Neural progenitor cell (in vitro differentiated cells): ENCODE measurements at regions not wholly inside any gene's neighbourhood (a gene's known extent, or its start where the extent isn't known, plus 50 kb on each side); places are given as distances from the start of the nearest gene placed in this dataset.

Experiments
- DNase-seq: peaks from one replicate; pipeline ENCODE4 v3.0.0-alpha.2; 2016; ENCODE audit warnings: low spot score
- H2AFZ ChIP-seq: fragments of 200-600 bp; sonication (generic); replicated peaks from 2 replicates; pipeline ENCODE4 v1.6.1; 2016; ENCODE audit warnings: antibody characterized with exemption
- H3F3A ChIP-seq: fragments of 200-600 bp; sonication (generic); 2 replicates; pipeline ENCODE4 v1.6.1; 2016; ENCODE audit warnings: antibody characterized with exemption, low read depth
- H3K27ac ChIP-seq: fragments of 200-600 bp; sonication (generic); 2 replicates; pipeline ENCODE4 v1.5.1; 2016; ENCODE audit warnings: mild to moderate bottlenecking
- H3K27me3 ChIP-seq: fragments of 200-600 bp; sonication (generic); 2 replicates; pipeline ENCODE4 v1.6.1; 2016; ENCODE audit warnings: mild to moderate bottlenecking, moderate library complexity
- H3K36me3 ChIP-seq: fragments of 200-600 bp; sonication (generic); 2 replicates; pipeline ENCODE4 v1.5.1; 2016
- H3K4me1 ChIP-seq: fragments of 200-600 bp; sonication (generic); 2 replicates; pipeline ENCODE4 v1.6.1; 2016; ENCODE audit warnings: mixed run types
- H3K4me2 ChIP-seq: fragments of 200-600 bp; sonication (generic); 2 replicates; pipeline ENCODE4 v1.6.1; 2016
- H3K4me3 ChIP-seq: fragments of 200-600 bp; sonication (generic); 2 replicates; pipeline ENCODE4 v1.5.1; 2016
- H3K79me2 ChIP-seq: fragments of 200-600 bp; sonication (generic); 2 replicates; pipeline ENCODE4 v1.6.1; 2016; ENCODE audit warnings: low read depth
- H3K9ac ChIP-seq: fragments of 200-600 bp; sonication (generic); 2 replicates; pipeline ENCODE4 v1.6.1; 2016
- H3K9me3 ChIP-seq: fragments of 200-600 bp; sonication (generic); 2 replicates; pipeline ENCODE4 v1.5.1; 2016; ENCODE audit warnings: low read depth
- H4K20me1 ChIP-seq: fragments of 200-600 bp; sonication (generic); 2 replicates; pipeline ENCODE4 v1.6.1; 2016; ENCODE audit warnings: low read depth
- H3K27ac Mint-ChIP-seq: 3 replicates; pipeline ENCODE4 v1.8.0; 2021; ENCODE audit warnings: mixed read lengths
- H3K27me3 Mint-ChIP-seq: 2 replicates; pipeline ENCODE4 v1.8.0; 2022; ENCODE audit warnings: low read depth, mild to moderate bottlenecking, inconsistent platforms, moderate library complexity, mixed read lengths; ENCODE audit not compliant: insufficient read depth
- H3K36me3 Mint-ChIP-seq: 3 replicates; pipeline ENCODE4 v1.8.0; 2021; ENCODE audit warnings: mixed read lengths
- H3K4me1 Mint-ChIP-seq: 3 replicates; pipeline ENCODE4 v1.8.0; 2021; ENCODE audit warnings: mixed read lengths
- H3K4me3 Mint-ChIP-seq: 3 replicates; pipeline ENCODE4 v1.8.0; 2021; ENCODE audit warnings: mild to moderate bottlenecking, moderate library complexity, mixed read lengths
- H3K9me3 Mint-ChIP-seq: 3 replicates; pipeline ENCODE4 v1.8.0; 2020; ENCODE audit warnings: mixed read lengths
- EZH2 ChIP-seq: fragments of 200-600 bp; sonication (generic); IDR thresholded peaks from 2 replicates; pipeline ENCODE4 v1.6.1; 2017; ENCODE audit warnings: antibody characterized with exemption, mild to moderate bottlenecking, moderate library complexity
- EZH2phosphoT487 ChIP-seq: fragments of 200-600 bp; sonication (generic); IDR thresholded peaks from 2 replicates; pipeline ENCODE4 v1.6.1; 2017; ENCODE audit warnings: antibody characterized with exemption
- TF ChIP-seq, protein P1 (sequence below): fragments of 200-600 bp; sonication (generic); IDR thresholded peaks from 2 replicates; pipeline ENCODE4 v1.5.1; 2017; ENCODE audit warnings: antibody characterized with exemption, mild to moderate bottlenecking

DNA sequence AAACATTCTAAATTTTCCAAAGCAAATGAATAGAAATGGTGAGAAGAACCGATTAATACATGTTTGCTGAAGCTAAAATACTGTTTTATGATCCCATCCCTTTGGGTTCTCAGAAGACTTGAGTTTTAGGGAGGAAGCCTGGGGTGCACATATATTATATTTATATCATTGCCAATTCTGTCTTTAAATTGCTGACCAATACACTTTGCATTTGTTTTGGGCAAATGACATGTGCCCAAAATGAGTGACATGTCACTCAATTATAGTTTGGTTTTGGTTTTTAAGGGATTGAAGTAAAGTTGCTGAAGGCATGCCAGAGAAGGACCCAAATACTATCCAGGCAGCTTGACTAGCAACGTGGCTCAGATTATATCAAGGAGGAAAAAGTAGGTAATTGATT is 50.3 kb upstream of the SP3 start:
- no peak overlapping the region for H3K4me3 ChIP-seq
- H2AFZ ChIP-seq, result no peak overlapping the region
- H4K20me1 ChIP-seq, result no peaks in the 10 kb centered on the region
- no peaks in the 10 kb centered on the region for H3K79me2 ChIP-seq
- no peaks in the 10 kb centered on the region for H3F3A ChIP-seq
- H3K4me2 ChIP-seq, result no peak overlapping the region
- peaks cover 14% of the 10 kb centered on the region for H3K4me1 ChIP-seq
- H3K36me3 Mint-ChIP-seq, result no peaks in the 10 kb centered on the region
- H3K9me3 Mint-ChIP-seq, result peaks cover 7% of the 10 kb centered on the region
- no peak overlapping the region for H3K27ac Mint-ChIP-seq
- peaks cover 11% of the 10 kb centered on the region for H3K27me3 Mint-ChIP-seq
- DNase-seq, result no peak
- no peak overlapping the region for H3K27ac ChIP-seq
- H3K27me3 ChIP-seq, result peaks cover 9% of the 10 kb centered on the region
- H3K36me3 ChIP-seq, result no peaks in the 10 kb centered on the region
- no peak overlapping the region for H3K4me3 Mint-ChIP-seq
- H3K4me1 Mint-ChIP-seq, result peaks cover 18% of the 10 kb centered on the region
- no peak for TF ChIP-seq EZH2
- no peak for TF ChIP-seq EZH2phosphoT487
- TF ChIP-seq, protein P1, sequence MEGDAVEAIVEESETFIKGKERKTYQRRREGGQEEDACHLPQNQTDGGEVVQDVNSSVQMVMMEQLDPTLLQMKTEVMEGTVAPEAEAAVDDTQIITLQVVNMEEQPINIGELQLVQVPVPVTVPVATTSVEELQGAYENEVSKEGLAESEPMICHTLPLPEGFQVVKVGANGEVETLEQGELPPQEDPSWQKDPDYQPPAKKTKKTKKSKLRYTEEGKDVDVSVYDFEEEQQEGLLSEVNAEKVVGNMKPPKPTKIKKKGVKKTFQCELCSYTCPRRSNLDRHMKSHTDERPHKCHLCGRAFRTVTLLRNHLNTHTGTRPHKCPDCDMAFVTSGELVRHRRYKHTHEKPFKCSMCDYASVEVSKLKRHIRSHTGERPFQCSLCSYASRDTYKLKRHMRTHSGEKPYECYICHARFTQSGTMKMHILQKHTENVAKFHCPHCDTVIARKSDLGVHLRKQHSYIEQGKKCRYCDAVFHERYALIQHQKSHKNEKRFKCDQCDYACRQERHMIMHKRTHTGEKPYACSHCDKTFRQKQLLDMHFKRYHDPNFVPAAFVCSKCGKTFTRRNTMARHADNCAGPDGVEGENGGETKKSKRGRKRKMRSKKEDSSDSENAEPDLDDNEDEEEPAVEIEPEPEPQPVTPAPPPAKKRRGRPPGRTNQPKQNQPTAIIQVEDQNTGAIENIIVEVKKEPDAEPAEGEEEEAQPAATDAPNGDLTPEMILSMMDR, result no peak
- H3K9ac ChIP-seq, result no peak overlapping the region
- no peaks in the 10 kb centered on the region for H3K9me3 ChIP-seq
